Activated naive CD8-positive, alpha-beta T cell treated with anti-CD3 and anti-CD28 coated beads, Interleukin-2, amount 50 U/mL, for 24 hours (primary cell): ENCODE measurements at regions not wholly inside any gene's neighbourhood (a gene's known extent, or its start where the extent isn't known, plus 50 kb on each side); places are given as distances from the start of the nearest gene placed in this dataset.
A peak's percentile ranks its signal among the peaks of the same experiment; 100 is the strongest.

Experiments
- ATAC-seq: fragments of 150-1000 bp; cut with Tn5 transposase; one replicate; pipeline ENCODE4 v1.10.0; 2021
- DNase-seq: peaks from one replicate; pipeline ENCODE4 v3.0.0; 2021
- H3K27ac Mint-ChIP-seq: one replicate; pipeline ENCODE4 v1.8.0; 2021; ENCODE audit warnings: mild to moderate bottlenecking, mixed read lengths
- H3K27me3 Mint-ChIP-seq: one replicate; pipeline ENCODE4 v1.8.0; 2021; ENCODE audit warnings: mixed read lengths
- H3K36me3 Mint-ChIP-seq: one replicate; pipeline ENCODE4 v1.8.0; 2021; ENCODE audit warnings: low read depth, mixed read lengths
- H3K4me1 Mint-ChIP-seq: one replicate; pipeline ENCODE4 v1.8.0; 2021; ENCODE audit warnings: mixed read lengths
- H3K4me3 Mint-ChIP-seq: one replicate; pipeline ENCODE4 v1.8.0; 2021; ENCODE audit warnings: mild to moderate bottlenecking, moderate library complexity, mixed read lengths
- H3K9me3 Mint-ChIP-seq: one replicate; pipeline ENCODE4 v1.8.0; 2021; ENCODE audit warnings: mixed read lengths

- no peak for DNase-seq
- no peak for ATAC-seq
- Mint-ChIP-seq H3K9me3 (no peaks in the 10 kb centered on the region), H3K4me1 (no peaks in the 10 kb centered on the region), H3K27ac (no peak overlapping the region), H3K4me3 (no peak overlapping the region), H3K36me3 (no peaks in the 10 kb centered on the region), H3K27me3 (no peaks in the 10 kb centered on the region)
Measured at GRCh38 chr3:104510131-104510849, 856.4 kb upstream of the ALCAM start.

GRCh38 chr3:104514371-104514770 is 852.3 kb upstream of the ALCAM start:
- Mint-ChIP-seq H3K9me3 (no peaks in the 10 kb centered on the region), H3K27ac (no peak overlapping the region), H3K27me3 (no peaks in the 10 kb centered on the region), H3K36me3 (no peaks in the 10 kb centered on the region), H3K4me3 (no peak overlapping the region), H3K4me1 (no peaks in the 10 kb centered on the region)
- no peak for ATAC-seq
- DNase-seq, result no peak

GRCh38 chr3:104514776-104515175 is 851.9 kb upstream of the ALCAM start:
- DNase-seq (no peak), ATAC-seq (no peak)
- Mint-ChIP-seq H3K36me3 (no peaks in the 10 kb centered on the region), H3K27me3 (no peaks in the 10 kb centered on the region), H3K27ac (no peak overlapping the region), H3K9me3 (no peaks in the 10 kb centered on the region), H3K4me3 (no peak overlapping the region), H3K4me1 (no peaks in the 10 kb centered on the region)

- Mint-ChIP-seq H3K27me3 (no peaks in the 10 kb centered on the region), H3K9me3 (no peaks in the 10 kb centered on the region), H3K4me1 (peaks cover 4% of the 10 kb centered on the region), H3K4me3 (no peak overlapping the region), H3K27ac (no peak overlapping the region), H3K36me3 (no peaks in the 10 kb centered on the region)
- DNase-seq (no peak), ATAC-seq (no peak)
Measured at GRCh38 chr3:104519068-104519467, 847.6 kb upstream of the ALCAM start.

GRCh38 chr3:104519468-104520227 is 847.1 kb upstream of the ALCAM start:
- ATAC-seq (no peak), DNase-seq (no peak)
- Mint-ChIP-seq H3K27ac (no peak overlapping the region), H3K9me3 (no peaks in the 10 kb centered on the region), H3K27me3 (no peaks in the 10 kb centered on the region), H3K4me1 (peaks cover 4% of the 10 kb centered on the region), H3K4me3 (no peak overlapping the region), H3K36me3 (no peaks in the 10 kb centered on the region)

- ATAC-seq, result no peak
- no peak overlapping the region for H3K27ac Mint-ChIP-seq
- H3K4me1 Mint-ChIP-seq, result peaks cover 4% of the 10 kb centered on the region
- no peaks in the 10 kb centered on the region for H3K27me3 Mint-ChIP-seq
- no peaks in the 10 kb centered on the region for H3K9me3 Mint-ChIP-seq
- no peak for DNase-seq
- H3K4me3 Mint-ChIP-seq, result no peak overlapping the region
- no peaks in the 10 kb centered on the region for H3K36me3 Mint-ChIP-seq
Measured at GRCh38 chr3:104520228-104520655, 846.5 kb upstream of the ALCAM start.

- Mint-ChIP-seq H3K4me3 (no peak overlapping the region), H3K27ac (peak overlapping the region; percentile 31), H3K9me3 (no peaks in the 10 kb centered on the region), H3K4me1 (peaks cover 4% of the 10 kb centered on the region), H3K27me3 (no peaks in the 10 kb centered on the region), H3K36me3 (no peaks in the 10 kb centered on the region)
- DNase-seq (no peak), ATAC-seq (no peak)
Measured at GRCh38 chr3:104521606-104522336, 844.9 kb upstream of the ALCAM start.

- Mint-ChIP-seq H3K4me1 (peaks cover 4% of the 10 kb centered on the region), H3K9me3 (no peaks in the 10 kb centered on the region), H3K36me3 (no peaks in the 10 kb centered on the region), H3K27ac (no peak overlapping the region), H3K4me3 (no peak overlapping the region), H3K27me3 (no peaks in the 10 kb centered on the region)
- ATAC-seq (no peak), DNase-seq (no peak)
Measured at GRCh38 chr3:104523136-104523535, 843.6 kb upstream of the ALCAM start.

GRCh38 chr3:104526901-104527401 is 839.8 kb upstream of the ALCAM start:
- ATAC-seq (no peak), DNase-seq (no peak)
- no peaks in the 10 kb centered on the region for H3K36me3 Mint-ChIP-seq
- H3K9me3 Mint-ChIP-seq, result no peaks in the 10 kb centered on the region
- H3K4me1 Mint-ChIP-seq, result peaks cover 1% of the 10 kb centered on the region
- H3K4me3 Mint-ChIP-seq, result no peak overlapping the region
- H3K27me3 Mint-ChIP-seq, result peaks cover 2% of the 10 kb centered on the region
- no peak overlapping the region for H3K27ac Mint-ChIP-seq

- Mint-ChIP-seq H3K4me1 (no peaks in the 10 kb centered on the region), H3K4me3 (no peak overlapping the region), H3K27ac (no peak overlapping the region), H3K27me3 (peaks cover 2% of the 10 kb centered on the region), H3K36me3 (no peaks in the 10 kb centered on the region), H3K9me3 (no peaks in the 10 kb centered on the region)
- DNase-seq, result no peak
- ATAC-seq, result no peak
Measured at GRCh38 chr3:104530934-104531333, 835.8 kb upstream of the ALCAM start.

GRCh38 chr3:104536715-104537114 is 830.0 kb upstream of the ALCAM start:
- Mint-ChIP-seq H3K27me3 (no peaks in the 10 kb centered on the region), H3K27ac (no peak overlapping the region), H3K36me3 (no peaks in the 10 kb centered on the region), H3K4me3 (no peak overlapping the region), H3K9me3 (no peaks in the 10 kb centered on the region), H3K4me1 (no peaks in the 10 kb centered on the region)
- ATAC-seq (no peak), DNase-seq (no peak)

GRCh38 chr3:104537323-104537722 is 829.4 kb upstream of the ALCAM start:
- H3K9me3 Mint-ChIP-seq, result no peaks in the 10 kb centered on the region
- ATAC-seq (no peak), DNase-seq (no peak)
- H3K4me1 Mint-ChIP-seq, result no peaks in the 10 kb centered on the region
- no peak overlapping the region for H3K4me3 Mint-ChIP-seq
- no peaks in the 10 kb centered on the region for H3K27me3 Mint-ChIP-seq
- no peak overlapping the region for H3K27ac Mint-ChIP-seq
- no peaks in the 10 kb centered on the region for H3K36me3 Mint-ChIP-seq

- H3K9me3 Mint-ChIP-seq, result no peaks in the 10 kb centered on the region
- ATAC-seq (no peak), DNase-seq (no peak)
- H3K27me3 Mint-ChIP-seq, result peaks cover 3% of the 10 kb centered on the region
- H3K4me1 Mint-ChIP-seq, result no peaks in the 10 kb centered on the region
- H3K36me3 Mint-ChIP-seq, result no peaks in the 10 kb centered on the region
- no peak overlapping the region for H3K4me3 Mint-ChIP-seq
- no peak overlapping the region for H3K27ac Mint-ChIP-seq
Measured at GRCh38 chr3:104546301-104546700, 820.4 kb upstream of the ALCAM start.

- H3K36me3 Mint-ChIP-seq, result no peaks in the 10 kb centered on the region
- no peak overlapping the region for H3K4me3 Mint-ChIP-seq
- DNase-seq (no peak), ATAC-seq (no peak)
- H3K4me1 Mint-ChIP-seq, result no peaks in the 10 kb centered on the region
- H3K27ac Mint-ChIP-seq, result no peak overlapping the region
- H3K9me3 Mint-ChIP-seq, result no peaks in the 10 kb centered on the region
- H3K27me3 Mint-ChIP-seq, result peaks cover 3% of the 10 kb centered on the region
Measured at GRCh38 chr3:104547031-104547430, 819.7 kb upstream of the ALCAM start.

- Mint-ChIP-seq H3K27ac (no peak overlapping the region), H3K4me3 (no peak overlapping the region), H3K9me3 (no peaks in the 10 kb centered on the region), H3K27me3 (peaks cover 3% of the 10 kb centered on the region), H3K4me1 (no peaks in the 10 kb centered on the region), H3K36me3 (no peaks in the 10 kb centered on the region)
- no peak for DNase-seq
- ATAC-seq, result no peak
Measured at GRCh38 chr3:104548401-104548800, 818.3 kb upstream of the ALCAM start.
